Ramos (cell line): ENCODE measurements at regions not wholly inside any gene's neighbourhood (a gene's known extent, or its start where the extent isn't known, plus 50 kb on each side); places are given as distances from the start of the nearest gene placed in this dataset.

Experiments
- in situ Hi-C: fragments of 300-500 bp; cut with MboI; formaldehyde crosslinking; loops from one replicate; pipeline ENCODE4 v1.14.3; 2022; ENCODE audit warnings: low sequenced_read_pairs; ENCODE audit not compliant: unreplicated experiment

DNA sequence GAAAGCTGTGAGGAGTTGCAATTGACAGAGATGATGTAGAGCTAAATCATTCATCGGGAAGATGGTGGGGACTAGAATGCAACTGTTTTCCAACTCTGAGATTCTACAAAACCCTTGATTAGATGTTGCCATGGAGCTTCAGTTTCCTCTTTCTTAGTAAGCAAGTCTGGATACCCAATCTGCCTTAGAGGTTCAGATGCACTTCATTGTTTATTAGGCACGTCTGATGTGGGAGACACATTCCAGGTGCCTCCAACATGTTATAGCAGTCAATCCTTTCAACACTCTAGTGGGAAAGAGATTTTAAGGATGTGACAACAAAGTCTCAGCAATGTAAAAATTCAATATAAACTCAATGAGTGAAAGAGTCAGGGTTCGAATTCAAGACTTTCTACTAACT lies 291.3 kb upstream of the PHYHIPL start:
- in situ Hi-C loops: no loop called here

DNA sequence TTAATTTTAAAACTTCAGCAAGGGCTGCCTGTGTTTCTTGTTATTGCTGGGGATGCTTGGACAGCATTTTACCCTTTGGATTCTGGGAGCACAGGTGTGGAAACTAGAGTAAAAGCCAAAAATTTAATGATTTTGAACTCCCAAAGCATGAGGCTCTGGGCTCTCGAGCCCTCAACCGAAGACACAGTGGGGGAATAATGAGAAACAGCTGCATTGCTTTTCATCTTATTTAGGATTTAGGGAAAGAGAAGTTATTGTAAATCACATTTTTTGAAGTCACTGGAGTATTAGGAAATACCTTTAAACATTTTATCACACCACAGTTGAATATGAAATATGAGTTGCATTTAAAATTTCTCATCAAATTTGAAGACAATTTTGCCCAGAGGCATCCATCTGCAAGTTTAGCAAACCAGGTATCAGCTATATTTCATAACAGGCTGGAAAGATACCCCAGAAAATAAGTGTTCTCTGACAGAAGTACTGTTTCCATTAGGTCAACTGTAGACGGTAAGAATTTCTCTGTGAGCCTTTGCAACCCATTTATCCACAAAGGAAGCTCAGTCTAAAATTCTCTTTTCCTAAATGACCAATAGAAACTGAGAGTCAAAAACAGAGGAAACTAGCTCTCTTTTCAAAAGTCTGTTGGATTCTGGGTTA lies 290.6 kb upstream of the PHYHIPL start:
- in situ Hi-C loops: no loop called here

GRCh38 chr10:58886406-58886805 lies 290.0 kb upstream of the PHYHIPL start:
- in situ Hi-C loops: no loop called here

DNA sequence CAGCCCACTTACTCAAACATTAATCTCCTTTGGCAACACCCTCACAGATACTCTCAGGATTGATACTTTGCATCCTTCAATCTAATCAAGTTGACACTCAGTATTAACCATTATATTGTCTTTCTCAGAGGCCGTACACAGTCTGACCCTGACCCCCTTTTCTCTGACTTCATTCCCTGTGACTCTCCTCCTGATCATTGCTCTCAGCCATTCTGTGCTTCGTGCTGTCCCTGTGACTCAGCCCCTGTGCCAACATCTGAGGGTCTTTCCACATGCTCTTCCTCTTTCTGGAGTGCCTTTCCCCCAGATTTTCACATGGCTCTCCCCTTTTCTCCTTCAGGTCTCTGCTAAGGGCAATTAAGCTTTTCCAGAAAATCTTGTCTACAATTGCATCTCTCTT lies 289.0 kb upstream of the PHYHIPL start:
- in situ Hi-C loops: no loop called here

- in situ Hi-C loops: no loop called here
These were observed 287.5 kb upstream of the PHYHIPL start for GRCh38 chr10:58888957-58889356.

DNA sequence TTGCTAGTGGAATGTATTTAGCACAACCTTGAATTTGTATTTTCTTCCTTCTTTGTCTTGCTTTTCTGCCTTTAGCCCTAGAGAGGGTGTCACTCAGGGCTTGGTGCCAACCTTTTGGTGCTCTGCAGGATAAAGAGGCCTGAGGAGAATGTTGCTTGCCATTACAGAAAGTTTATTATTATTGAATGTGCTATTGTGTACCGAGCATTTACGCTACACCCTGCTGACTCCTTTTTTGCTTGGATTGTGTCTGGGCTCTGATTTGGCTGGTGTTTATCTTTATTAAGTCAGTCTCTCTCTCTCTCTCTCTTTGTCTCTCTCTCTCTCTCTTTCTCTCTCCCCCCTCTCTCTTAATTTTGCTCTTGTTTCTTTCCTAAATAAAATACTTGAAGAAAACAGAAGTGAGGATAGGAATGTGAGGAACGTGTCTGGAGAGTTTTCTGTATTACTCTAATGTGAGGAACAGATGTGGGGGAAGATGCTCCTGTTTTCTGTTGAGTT lies 284.4 kb upstream of the PHYHIPL start:
- in situ Hi-C loops: no loop called here

DNA sequence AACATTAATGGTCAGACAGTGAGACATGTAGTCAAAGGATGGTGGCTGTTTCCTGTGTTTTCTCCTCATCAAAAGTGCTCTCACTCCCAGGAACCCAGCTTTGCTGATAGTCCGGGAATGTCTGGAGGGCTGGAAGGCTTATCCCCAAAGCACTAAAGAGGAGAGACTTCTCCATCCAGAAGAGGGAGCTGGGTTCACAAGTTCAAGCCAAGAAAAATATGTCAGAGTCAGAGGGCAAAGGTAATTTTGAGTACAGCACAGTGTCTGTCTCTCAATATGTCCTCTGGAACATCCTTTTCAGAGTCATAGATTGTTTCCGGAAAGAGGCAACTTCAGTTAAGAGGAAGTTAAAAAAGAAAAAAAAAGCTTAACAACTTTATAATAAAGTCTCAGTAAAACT lies 281.5 kb upstream of the PHYHIPL start:
- in situ Hi-C loops: no loop called here

DNA sequence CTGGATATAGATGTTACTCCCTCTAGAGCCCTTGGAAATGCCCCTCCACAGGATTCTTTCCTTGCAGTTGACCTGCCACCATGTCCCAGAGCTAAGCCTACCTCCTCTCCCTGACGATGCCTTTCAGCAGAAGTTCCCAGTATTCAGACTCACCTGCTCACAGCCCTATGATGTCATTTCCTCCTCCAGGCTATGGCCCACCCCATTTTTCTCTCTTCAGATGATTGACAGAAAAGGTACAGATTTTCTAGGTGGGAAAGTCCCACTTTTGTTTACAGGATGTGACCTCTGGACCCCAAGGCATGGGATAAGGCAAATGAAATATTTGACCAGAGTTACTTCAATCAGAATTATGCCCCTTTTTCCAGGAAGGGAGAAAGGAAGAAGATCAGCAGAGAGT lies 280.2 kb upstream of the PHYHIPL start:
- in situ Hi-C loops: no loop called here

DNA sequence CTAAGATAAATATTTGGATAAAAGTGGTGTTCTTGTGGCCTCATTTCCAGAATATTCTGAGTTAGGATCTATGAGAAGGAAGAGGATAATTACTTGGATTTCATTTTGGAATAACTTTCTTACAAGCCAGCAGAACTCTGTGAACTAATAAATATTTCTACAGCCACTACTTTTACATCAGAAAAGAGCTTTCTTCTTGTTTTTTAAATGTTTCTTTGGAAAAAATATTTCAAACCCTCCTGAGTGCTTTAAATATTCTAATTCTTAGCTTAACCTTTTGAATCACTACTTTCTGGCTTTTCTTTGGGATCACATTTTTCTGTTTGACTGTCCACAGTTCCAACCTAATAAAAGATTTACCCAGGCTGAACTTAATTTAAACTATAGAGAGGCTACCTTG lies 279.2 kb upstream of the PHYHIPL start:
- in situ Hi-C loops: no loop called here

GRCh38 chr10:58897708-58898107 lies 278.7 kb upstream of the PHYHIPL start:
- in situ Hi-C loops: no loop called here

GRCh38 chr10:58898854-58899573 lies 277.4 kb upstream of the PHYHIPL start:
- in situ Hi-C loops: no loop called here

DNA sequence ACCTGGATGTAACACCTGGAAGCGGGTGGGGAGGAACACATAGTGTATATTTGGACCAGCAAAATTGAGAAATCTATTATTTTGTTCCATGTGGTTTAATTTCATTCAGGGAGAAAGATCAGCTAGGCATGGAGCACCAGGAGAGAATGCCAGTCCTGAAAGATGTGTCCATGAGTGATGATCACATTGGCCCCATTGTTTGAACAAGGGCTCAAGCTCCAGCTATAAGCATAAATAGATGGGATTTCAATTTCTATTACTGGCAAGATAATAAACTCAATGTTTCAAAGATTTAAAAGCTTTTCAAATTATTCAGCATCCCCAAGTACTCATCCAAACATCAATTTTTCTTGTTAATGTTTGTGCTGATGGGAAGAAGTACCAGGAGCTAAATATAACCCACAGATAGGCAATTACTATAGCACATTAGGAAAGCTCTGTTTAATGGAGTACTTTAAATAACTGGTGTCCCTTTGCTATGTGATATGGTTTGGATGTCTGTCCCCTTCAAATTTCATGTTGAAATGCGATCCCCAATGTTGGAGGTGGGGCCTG lies 275.3 kb upstream of the PHYHIPL start:
- in situ Hi-C loops: no loop called here

DNA sequence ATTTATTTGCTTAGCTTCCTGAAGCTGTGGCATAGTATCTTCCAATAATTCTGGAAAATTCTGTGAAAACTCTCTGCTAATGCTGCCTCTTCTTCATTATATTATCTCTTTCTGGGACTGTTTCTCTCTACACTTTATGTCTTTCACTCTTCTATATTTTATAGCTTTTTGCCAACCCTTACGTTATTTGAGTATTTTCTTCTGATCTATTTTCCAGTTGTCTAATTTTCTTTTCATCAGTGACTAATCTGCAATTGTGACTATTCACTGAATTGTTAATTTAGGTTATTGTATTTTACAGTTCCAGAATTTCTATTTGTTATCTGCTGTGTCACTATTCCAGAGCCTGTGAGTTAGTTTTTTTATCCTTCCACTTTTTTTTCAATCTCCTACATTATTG lies 273.4 kb upstream of the PHYHIPL start:
- in situ Hi-C loops: no loop called here

GRCh38 chr10:58909881-58910280 lies 266.6 kb upstream of the PHYHIPL start:
- in situ Hi-C loops: no loop called here

DNA sequence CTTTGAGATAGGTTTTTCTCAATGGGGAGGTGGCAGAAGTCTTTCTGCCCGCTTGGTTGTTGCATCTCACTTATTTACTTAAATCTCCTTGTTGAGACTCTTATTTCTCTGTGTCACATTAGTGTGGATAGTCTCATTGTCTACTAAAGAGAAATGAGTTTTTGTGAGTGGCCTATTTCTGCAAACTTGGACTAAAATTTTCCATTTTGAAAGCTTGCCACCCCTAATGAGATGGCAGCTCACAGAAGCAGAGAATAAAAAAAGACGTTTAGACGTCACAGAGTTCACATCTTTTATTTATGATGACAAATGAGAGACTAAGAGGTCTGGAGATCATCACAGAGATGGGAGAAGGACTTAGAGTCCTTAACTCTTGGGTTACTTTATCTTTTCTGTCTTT lies 262.7 kb upstream of the PHYHIPL start:
- in situ Hi-C loops: no loop called here

GRCh38 chr10:58918887-58919286 lies 257.6 kb upstream of the PHYHIPL start:
- in situ Hi-C loops: no loop called here

DNA sequence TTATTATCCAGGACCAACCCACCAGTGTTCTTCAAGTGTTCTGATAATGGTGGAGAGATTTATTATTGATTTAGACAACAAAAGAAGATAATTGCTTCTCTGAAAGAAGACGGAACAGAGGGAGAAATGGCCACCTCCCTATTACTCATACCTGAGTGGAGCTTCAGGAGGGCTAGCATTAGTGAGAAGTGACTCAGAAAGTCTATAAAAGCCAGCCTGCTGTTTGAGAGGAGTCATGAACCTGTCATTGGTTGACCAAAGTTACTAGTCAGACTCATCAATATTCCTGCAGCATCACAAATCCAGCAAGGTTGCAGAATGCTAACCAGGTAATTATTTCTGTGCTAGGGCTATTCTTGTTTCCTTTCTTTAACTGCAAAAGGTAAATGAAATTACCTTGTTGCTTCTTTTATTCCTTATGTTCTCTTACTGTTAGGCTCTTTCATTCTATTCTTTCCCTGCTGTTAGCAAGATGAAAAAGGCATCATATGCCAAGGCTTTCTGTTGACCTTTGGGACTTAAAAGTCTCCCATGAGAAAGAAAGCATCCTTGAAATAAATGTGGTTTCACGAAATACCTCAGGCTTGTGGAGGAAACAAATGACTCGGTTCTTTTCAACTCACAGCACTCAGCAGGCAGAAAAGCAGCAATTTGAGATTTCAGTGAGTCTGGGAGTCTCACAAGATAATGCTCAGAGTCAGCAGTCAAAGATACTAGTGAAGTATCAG lies 256.4 kb upstream of the PHYHIPL start:
- in situ Hi-C loops: no loop called here

- in situ Hi-C loops: no loop called here
These were observed 255.8 kb upstream of the PHYHIPL start for GRCh38 chr10:58920655-58921003.

GRCh38 chr10:58921421-58921855 lies 255.0 kb upstream of the PHYHIPL start:
- in situ Hi-C loops: no loop called here

GRCh38 chr10:58925381-58925780 lies 251.1 kb upstream of the PHYHIPL start:
- in situ Hi-C loops: no loop called here

GRCh38 chr10:58930500-58930899 lies 245.9 kb upstream of the PHYHIPL start:
- in situ Hi-C loops: no loop called here
